NB4 (cell line): ENCODE measurements at regions not wholly inside any gene's neighbourhood (a gene's known extent, or its start where the extent isn't known, plus 50 kb on each side); places are given as distances from the start of the nearest gene placed in this dataset.
A peak's percentile ranks its signal among the peaks of the same experiment; 100 is the strongest.

Experiments used
- DNase-seq: peaks from one replicate; pipeline ENCODE4 v3.0.0; 2010; ENCODE audit warnings: low read depth
- H3K4me3 ChIP-seq: one replicate; pipeline ENCODE4 v1.5.1; 2011; ENCODE audit warnings: mild to moderate bottlenecking, low read depth, low read length, moderate library complexity
- MYC ChIP-seq: IDR thresholded peaks from 2 replicates; pipeline ENCODE4 v1.6.1; 2011; ENCODE audit warnings: low read depth, low read length
- POLR2A ChIP-seq: IDR thresholded peaks from 2 replicates; pipeline ENCODE4 v1.6.1; 2011; ENCODE audit warnings: mild to moderate bottlenecking; ENCODE audit not compliant: insufficient read length; ENCODE audit errors: extremely low read depth
- TF ChIP-seq, protein P1 (sequence below): IDR thresholded peaks from one replicate; pipeline ENCODE4 v1.5.1; 2012; ENCODE audit warnings: low read depth, low read length
- TF ChIP-seq, protein P2 (sequence below): IDR thresholded peaks from 2 replicates; pipeline ENCODE4 v1.6.1; 2011; ENCODE audit warnings: low read depth, low read length

DNA sequence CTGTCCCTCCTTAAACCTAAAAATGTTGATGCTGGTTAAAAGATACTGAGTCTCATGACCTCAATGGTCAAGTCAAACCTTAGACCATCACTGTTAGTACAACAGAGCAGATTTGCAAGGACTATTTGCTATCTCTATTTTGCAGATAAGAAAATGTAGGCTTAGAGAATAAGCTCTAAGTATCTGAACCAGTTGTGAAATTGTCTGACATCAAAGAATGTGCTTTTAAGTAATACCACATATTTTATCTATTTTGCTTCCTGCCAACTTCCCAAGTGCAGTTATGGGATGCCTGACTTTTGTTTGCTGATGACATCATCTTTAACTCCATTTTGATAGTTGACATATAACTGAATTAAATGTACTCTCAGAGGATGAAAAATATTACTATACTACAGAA is 83.6 kb upstream of the TMEM106B start:
- TF ChIP-seq, protein P1, sequence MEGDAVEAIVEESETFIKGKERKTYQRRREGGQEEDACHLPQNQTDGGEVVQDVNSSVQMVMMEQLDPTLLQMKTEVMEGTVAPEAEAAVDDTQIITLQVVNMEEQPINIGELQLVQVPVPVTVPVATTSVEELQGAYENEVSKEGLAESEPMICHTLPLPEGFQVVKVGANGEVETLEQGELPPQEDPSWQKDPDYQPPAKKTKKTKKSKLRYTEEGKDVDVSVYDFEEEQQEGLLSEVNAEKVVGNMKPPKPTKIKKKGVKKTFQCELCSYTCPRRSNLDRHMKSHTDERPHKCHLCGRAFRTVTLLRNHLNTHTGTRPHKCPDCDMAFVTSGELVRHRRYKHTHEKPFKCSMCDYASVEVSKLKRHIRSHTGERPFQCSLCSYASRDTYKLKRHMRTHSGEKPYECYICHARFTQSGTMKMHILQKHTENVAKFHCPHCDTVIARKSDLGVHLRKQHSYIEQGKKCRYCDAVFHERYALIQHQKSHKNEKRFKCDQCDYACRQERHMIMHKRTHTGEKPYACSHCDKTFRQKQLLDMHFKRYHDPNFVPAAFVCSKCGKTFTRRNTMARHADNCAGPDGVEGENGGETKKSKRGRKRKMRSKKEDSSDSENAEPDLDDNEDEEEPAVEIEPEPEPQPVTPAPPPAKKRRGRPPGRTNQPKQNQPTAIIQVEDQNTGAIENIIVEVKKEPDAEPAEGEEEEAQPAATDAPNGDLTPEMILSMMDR: no peak
- no peak for DNase-seq
- H3K4me3 ChIP-seq: no peak overlapping the region

DNA sequence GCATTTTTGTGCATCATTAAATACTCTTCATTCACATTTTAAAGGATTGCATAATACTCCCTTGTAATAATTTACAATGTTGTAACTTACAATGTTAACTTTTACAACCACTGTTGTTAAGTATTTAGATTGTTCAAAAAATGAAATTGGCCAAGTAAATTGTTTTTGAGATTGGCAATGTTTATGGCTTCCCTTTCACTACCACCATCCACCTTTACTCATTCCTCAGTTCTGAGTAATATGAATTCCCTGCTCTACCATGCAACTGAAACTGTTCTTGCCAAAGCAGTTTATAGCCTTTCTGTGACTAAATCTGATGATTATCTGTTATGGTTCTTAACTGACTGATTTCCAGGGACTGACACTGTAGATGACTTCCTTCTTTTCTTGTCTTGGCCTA is 80.5 kb upstream of the TMEM106B start:
- TF ChIP-seq, protein P2, sequence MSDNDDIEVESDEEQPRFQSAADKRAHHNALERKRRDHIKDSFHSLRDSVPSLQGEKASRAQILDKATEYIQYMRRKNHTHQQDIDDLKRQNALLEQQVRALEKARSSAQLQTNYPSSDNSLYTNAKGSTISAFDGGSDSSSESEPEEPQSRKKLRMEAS: 0 out of 2 replicates have a peak, but pooled peaks have one; percentile 20
- no peak for TF ChIP-seq POLR2A
- H3K4me3 ChIP-seq: no peak overlapping the region
- DNase-seq: peak; percentile 8

- no peak for DNase-seq
- no peak for TF ChIP-seq MYC
- TF ChIP-seq POLR2A: no peak
- TF ChIP-seq, protein P1: no peak
- TF ChIP-seq, protein P2: no peak
- H3K4me3 ChIP-seq: no peak overlapping the region
Measured at GRCh38 chr7:12131122-12131521, 80.0 kb upstream of the TMEM106B start.

GRCh38 chr7:12133865-12134264 is 77.2 kb upstream of the TMEM106B start:
- TF ChIP-seq POLR2A: no peak
- TF ChIP-seq, protein P1: no peak
- TF ChIP-seq MYC: no peak
- TF ChIP-seq, protein P2: no peak
- no peak for DNase-seq
- no peak overlapping the region for H3K4me3 ChIP-seq

- TF ChIP-seq, protein P1: no peak
- TF ChIP-seq POLR2A (no peak), MYC (no peak)
- TF ChIP-seq, protein P2: no peak
- no peak for DNase-seq
Measured at GRCh38 chr7:12136523-12136922, 74.6 kb upstream of the TMEM106B start.

DNA sequence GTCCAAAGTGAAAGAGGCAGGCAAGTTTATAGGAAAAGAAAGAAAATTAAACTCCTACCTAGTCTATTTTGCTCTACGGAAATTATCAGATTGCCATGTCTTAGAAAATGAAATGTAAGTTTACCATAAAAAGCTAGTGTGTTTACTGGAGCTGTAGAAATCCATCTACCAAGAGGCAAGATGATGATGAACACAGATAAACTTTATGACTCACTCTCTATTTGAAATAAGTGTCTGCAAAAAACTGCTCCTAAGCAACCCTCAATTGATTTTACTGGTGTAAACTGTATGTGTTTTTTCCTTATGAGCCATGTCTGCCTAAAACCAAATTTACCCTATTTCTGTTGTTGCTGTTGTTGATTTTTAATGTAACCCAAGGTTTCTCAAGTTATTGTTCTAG is 73.8 kb upstream of the TMEM106B start:
- no peak overlapping the region for H3K4me3 ChIP-seq
- DNase-seq: no peak
- TF ChIP-seq, protein P1: no peak
- TF ChIP-seq POLR2A: no peak
- TF ChIP-seq, protein P2: no peak
- no peak for TF ChIP-seq MYC

More at GRCh38 chr7:12136523-12136922, 74.6 kb upstream of the TMEM106B start:
- H3K4me3 ChIP-seq: no peak overlapping the region
